GM19395 (cell line): ENCODE measurements at regions not wholly inside any gene's neighbourhood (a gene's known extent, or its start where the extent isn't known, plus 50 kb on each side); places are given as distances from the start of the nearest gene placed in this dataset.
"Not testable (repeated sequence)": the region's sequence is repeated elsewhere in the genome, so short reads cannot be mapped to it uniquely, and the experiment has no call there.

Experiments
- ATAC-seq: cut with Tn5 transposase; IDR thresholded peaks from one replicate; pipeline ENCODE4 v1.9.1; 2021; ENCODE audit warnings: mild to moderate bottlenecking, moderate library complexity; ENCODE audit not compliant: unreplicated experiment

GRCh38 chr13:82129281-82129680 lies 1753.0 kb downstream of the SLITRK1 start:
- no peak for ATAC-seq

DNA sequence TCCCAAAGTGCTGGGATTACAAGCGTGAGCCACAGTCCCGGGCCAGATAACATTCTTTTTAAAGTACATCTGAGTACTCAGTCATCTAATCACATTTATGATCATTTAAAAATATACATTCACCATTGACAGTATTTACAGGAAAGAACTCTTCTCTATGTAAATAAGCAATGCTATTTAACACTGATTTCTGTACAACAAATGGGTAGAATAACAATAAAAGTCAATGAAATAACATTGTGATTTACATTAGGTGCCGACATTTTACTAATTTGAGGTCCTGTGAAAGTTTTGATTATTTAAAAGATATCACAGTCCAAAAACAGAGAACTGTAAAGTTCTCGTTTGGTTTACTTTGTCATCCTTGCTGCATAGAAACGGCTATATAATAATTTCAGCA lies 1763.7 kb downstream of the SLITRK1 start:
- ATAC-seq = no peak

DNA sequence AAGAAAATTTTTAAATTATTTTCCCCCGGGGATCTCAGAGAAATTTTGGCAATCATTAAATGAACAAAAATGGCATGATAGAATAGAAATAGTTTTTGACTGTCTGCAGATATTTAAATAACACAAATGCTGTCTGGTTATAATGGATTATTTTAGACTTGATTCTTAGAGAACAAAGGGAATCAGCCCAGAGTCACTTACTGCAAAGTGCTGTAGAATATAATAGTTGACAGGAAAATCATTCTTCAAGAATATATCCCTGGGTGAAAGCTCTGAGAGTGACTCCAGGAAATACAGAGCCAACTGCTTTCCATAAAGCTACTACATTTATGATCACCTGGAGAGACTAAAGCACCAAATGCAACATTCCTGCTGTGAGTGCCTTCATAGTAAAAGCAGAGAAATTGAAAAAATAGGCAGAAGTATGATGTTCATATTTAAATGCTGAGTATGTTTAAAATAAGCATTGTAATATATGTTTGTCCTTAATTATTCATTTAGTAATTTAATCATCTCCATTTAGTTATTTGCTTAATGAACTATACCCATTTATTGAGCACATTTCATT lies 1765.8 kb downstream of the SLITRK1 start:
- no peak for ATAC-seq

DNA sequence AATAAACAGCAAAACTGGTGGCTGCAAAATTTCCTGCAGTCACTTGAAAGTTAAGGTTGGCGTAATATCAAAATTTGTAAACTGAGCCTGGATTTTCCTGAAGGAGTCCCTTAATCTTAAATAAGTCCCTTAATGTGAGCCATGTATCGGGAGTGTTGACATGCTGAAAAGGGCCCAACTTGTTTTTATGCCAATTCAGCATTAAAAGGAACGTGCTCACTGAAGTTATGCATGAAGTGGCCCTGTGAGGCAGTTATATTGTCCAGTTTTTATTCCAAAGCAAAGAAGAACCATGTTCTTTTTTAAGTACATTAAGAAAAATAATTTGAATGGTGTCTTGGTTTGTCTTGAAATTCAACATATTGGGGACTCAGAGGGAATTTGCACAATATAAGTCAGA lies 1766.9 kb downstream of the SLITRK1 start:
- no peak for ATAC-seq

DNA sequence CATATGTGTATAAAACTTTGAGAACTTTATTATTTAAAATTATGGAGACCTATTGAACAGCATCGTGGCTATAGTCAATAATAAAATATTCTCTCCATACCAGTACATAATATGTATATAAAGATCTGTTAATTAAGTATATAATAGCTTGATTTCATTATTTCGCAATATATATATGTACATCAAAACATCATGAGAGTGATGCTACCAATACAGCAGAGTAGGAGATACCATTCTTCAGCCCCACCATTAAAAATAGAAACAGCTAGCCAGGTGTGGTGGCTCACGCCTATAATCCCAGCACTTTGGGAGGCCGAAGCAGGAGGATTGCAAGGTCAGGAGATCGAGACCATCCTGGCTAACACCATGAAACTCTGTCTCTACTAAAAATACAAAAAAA lies 1755.3 kb upstream of the SPRY2 start:
- no peak for ATAC-seq

GRCh38 chr13:82092312-82092711 lies 1751.4 kb upstream of the SPRY2 start:
- ATAC-seq = no peak

DNA sequence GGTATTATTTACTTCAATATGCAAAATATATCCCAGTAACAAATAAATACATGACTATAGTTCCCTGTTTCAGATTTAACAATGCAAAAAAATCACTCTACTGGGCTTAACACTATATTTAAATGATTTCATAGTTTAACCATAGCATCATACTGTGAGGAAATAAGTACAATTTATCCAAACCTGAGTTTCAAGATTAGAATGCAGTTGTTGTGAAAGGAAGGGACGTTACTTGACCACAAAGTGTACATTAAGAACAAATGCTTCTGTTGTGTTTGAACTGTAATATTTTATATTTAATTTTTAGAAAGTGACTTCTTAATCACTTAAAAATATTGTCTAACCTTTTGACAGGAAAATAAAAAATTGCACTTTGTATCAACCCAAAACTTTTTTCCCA lies 1747.9 kb upstream of the SPRY2 start:
- ATAC-seq = no peak

- ATAC-seq = no peak
These were observed 1735.6 kb upstream of the SPRY2 start for GRCh38 chr13:82076496-82076895.

GRCh38 chr13:82070416-82070815 lies 1729.5 kb upstream of the SPRY2 start:
- no peak for ATAC-seq

GRCh38 chr13:82062772-82063171 lies 1721.8 kb upstream of the SPRY2 start:
- ATAC-seq = no peak

DNA sequence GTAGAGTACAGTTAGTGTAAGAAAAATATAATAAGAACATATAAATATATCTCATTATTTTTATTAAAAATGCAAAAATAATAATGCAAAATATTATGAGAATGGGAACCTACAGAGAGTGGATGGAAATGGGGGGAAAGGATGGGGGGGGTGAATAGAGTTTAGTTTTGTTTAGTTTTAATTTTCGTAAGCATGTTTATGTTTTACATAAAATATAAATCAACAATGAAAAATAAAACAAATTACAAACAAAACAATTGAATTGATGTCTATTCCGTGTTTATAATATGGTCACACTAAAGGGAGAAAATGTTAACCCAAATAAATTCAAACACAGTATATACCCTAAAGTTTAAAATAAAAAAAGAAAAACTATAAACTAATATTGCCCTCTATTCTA lies 1717.4 kb upstream of the SPRY2 start:
- no peak for ATAC-seq

DNA sequence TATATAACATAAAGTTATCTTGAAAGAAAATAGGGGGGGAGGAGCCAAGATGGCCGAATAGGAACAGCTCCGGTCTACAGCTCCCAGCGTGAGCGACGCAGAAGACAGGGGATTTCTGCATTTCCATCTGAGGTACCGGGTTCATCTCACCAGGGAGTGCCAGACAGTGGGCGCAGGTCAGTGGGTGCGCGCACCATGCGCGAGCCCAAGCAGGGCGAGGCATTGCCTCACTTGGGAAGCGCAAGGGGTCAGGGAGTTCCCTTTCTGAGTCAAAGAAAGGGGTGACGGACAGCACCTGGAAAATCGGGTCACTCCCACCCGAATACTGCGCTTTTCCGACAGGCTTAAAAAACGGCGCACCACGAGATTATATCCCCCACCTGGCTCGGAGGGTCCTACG lies 1704.4 kb upstream of the SPRY2 start:
- not testable (repeated sequence) for ATAC-seq

- no peak for ATAC-seq
These were observed 1695.7 kb upstream of the SPRY2 start for GRCh38 chr13:82036602-82037001.

GRCh38 chr13:82011355-82011754 lies 1670.4 kb upstream of the SPRY2 start:
- ATAC-seq = no peak

DNA sequence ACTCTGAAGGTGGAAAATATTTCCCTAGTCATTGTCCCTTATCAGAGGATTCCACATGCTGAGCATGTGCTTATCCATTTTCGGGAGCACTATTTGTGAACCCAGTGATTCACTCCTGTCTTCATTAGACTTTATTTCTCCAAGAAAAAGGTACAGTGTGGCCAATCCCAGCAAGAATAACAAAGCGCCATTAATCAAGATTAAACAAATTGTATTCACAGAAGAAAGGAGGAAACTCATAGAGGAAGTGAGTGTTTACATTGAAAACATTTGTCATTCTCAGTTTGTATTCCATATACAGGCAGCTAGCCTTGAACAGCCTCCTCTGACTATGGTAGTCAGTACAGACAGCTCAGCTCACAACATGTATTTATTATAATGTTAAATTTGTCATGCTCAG lies 1669.9 kb upstream of the SPRY2 start:
- no peak for ATAC-seq

- ATAC-seq = no peak
These were observed 1661.8 kb upstream of the SPRY2 start for GRCh38 chr13:82002710-82003109.

- ATAC-seq = no peak
These were observed 1654.4 kb upstream of the SPRY2 start for GRCh38 chr13:81995316-81995715.

- ATAC-seq = no peak
These were observed 1649.7 kb upstream of the SPRY2 start for GRCh38 chr13:81990652-81991051.

DNA sequence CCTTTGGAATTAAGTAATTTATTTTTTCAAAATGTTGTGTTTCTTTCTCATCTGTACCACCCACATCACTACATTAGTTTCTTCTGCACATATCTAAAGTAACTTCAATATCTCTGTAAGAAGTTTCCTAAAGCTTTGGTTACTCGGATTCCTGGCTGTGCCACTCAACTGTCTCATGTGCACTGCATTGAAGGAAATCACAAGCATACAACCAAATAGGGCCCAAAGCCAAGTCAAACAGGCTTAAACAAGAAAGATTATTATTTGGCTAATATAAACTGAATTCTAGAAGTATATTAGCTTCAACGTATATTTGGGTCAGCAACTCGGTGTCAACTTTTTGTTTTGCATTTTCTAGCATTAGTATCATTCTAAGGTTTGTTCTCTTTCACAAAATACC lies 1647.6 kb upstream of the SPRY2 start:
- no peak for ATAC-seq

GRCh38 chr13:81987677-81988357 lies 1646.9 kb upstream of the SPRY2 start:
- ATAC-seq = no peak

DNA sequence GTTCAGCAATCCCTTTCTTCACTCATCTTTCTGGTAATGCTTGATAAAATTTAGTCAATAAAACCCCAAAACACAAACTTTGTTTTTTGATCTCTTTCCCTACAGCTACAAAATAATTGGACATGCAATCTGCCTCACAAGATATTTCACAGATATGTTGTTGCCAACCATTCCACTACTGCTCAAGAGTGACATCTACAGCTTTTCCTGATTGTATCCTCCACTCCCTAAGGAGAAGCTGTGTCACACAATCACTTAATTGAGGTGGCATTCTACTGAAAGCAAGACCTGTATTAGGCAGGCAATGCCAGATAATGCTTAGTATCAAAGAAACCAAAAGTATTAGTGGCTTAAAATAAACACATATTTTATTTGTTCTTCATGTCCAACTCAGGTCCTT lies 1646.2 kb upstream of the SPRY2 start:
- ATAC-seq = no peak

- ATAC-seq = no peak
These were observed 1645.4 kb upstream of the SPRY2 start for GRCh38 chr13:81986308-81986707.

GRCh38 chr13:81957121-81957520 lies 1616.2 kb upstream of the SPRY2 start:
- no peak for ATAC-seq
